ENCODE measurements at regions not wholly inside any gene's neighbourhood (a gene's known extent, or its start where the extent isn't known, plus 50 kb on each side); places are given as distances from the start of the nearest gene placed in this dataset.

- no peak for TF ChIP-seq MYNN (CRISPR knock-in tag; IDR thresholded peaks at IDR 0.05; ENCODE audit: low read depth)
- peak; percentile 74; the same call in 1 of the 2 replicates for TF ChIP-seq FOXK1 (CRISPR knock-in tag; IDR thresholded peaks at IDR 0.05; ENCODE audit: borderline replicate concordance, low read depth)
- peak; percentile 46; the same call in 1 of the 2 replicates for TF ChIP-seq MEF2D (CRISPR knock-in tag; IDR thresholded peaks at IDR 0.05)
- TF ChIP-seq ZNF773 (CRISPR knock-in tag; IDR thresholded peaks at IDR 0.05; ENCODE audit: borderline replicate concordance) = no peak
- TF ChIP-seq KDM2A (CRISPR knock-in tag; IDR thresholded peaks at IDR 0.05; ENCODE audit: borderline replicate concordance, low read depth) = peak; percentile 24; the same call in 1 of the 2 replicates
- no peak for TF ChIP-seq PTBP1 (IDR thresholded peaks at IDR 0.05; ENCODE audit: low read depth, low read length, poor library complexity, severe bottlenecking)
- TF ChIP-seq ZFP62 (CRISPR knock-in tag; IDR thresholded peaks at IDR 0.05) = no peak
- peak; percentile 55 for TF ChIP-seq CEBPG (CRISPR knock-in tag; IDR thresholded peaks at IDR 0.05)
- no peak for TF ChIP-seq ZNF251 (CRISPR knock-in tag; IDR thresholded peaks at IDR 0.05)
- no peak for TF ChIP-seq ZNF577 (CRISPR knock-in tag; IDR thresholded peaks at IDR 0.05; ENCODE audit: borderline replicate concordance, low read depth)
- TF ChIP-seq ERF (CRISPR knock-in tag; IDR thresholded peaks at IDR 0.05) = peak; percentile 94
- TF ChIP-seq ZNF276 (CRISPR knock-in tag; IDR thresholded peaks at IDR 0.05; ENCODE audit: low read depth) = no peak
- no peak for TF ChIP-seq ZNF724P (CRISPR knock-in tag; IDR thresholded peaks at IDR 0.05; ENCODE audit: borderline replicate concordance)
- TF ChIP-seq ZNF10 (CRISPR knock-in tag; IDR thresholded peaks at IDR 0.05; ENCODE audit: borderline replicate concordance, low read depth) = no peak
- no peak for TF ChIP-seq ZNF674 (CRISPR knock-in tag; IDR thresholded peaks at IDR 0.05; ENCODE audit: low read depth)
- no peak for TF ChIP-seq GPBP1L1 (CRISPR knock-in tag; IDR thresholded peaks at IDR 0.05)
- TF ChIP-seq ZNF772 (CRISPR knock-in tag; IDR thresholded peaks at IDR 0.05) = 0 out of 2 replicates have a peak, but pooled peaks have one; percentile 52
- TF ChIP-seq TBX2 (CRISPR knock-in tag; IDR thresholded peaks at IDR 0.05; ENCODE audit: borderline replicate concordance) = peak; percentile 77
- no peak for TF ChIP-seq ARNT2 (CRISPR knock-in tag; IDR thresholded peaks at IDR 0.05; ENCODE audit: low read depth)
- no peak for TF ChIP-seq ZNF318 (CRISPR knock-in tag; IDR thresholded peaks at IDR 0.05)
- no peak for TF ChIP-seq RARG (CRISPR knock-in tag; IDR thresholded peaks at IDR 0.05; ENCODE audit: low read depth)
Measured at GRCh38 chr12:4011597-4011996, 138.4 kb upstream of the PARP11 start (continued).
